SU-DHL-6 (cell line): ENCODE measurements at regions not wholly inside any gene's neighbourhood (a gene's known extent, or its start where the extent isn't known, plus 50 kb on each side); places are given as distances from the start of the nearest gene placed in this dataset.

Experiments
- CTCF ChIP-seq: fragments of 200-600 bp; sonication (generic); IDR thresholded peaks from one replicate; pipeline ENCODE4 v1.5.1; 2017; ENCODE audit warnings: antibody characterized with exemption, mild to moderate bottlenecking, low read length, moderate library complexity; ENCODE audit not compliant: insufficient read depth, poor library complexity, severe bottlenecking
- EZH2phosphoT487 ChIP-seq: fragments of 200-600 bp; sonication (generic), shearing (Covaris generic); conservative IDR thresholded peaks from 2 replicates; pipeline ENCODE4 v1.6.1; 2018; ENCODE audit warnings: mild to moderate bottlenecking, antibody characterized with exemption, low read length, moderate library complexity, mixed read lengths

GRCh38 chr18:78797499-78797898 is 182.1 kb upstream of the SALL3 start:
- no peak for TF ChIP-seq CTCF
- TF ChIP-seq EZH2phosphoT487, result no peak
